Liver (tissue), 3 donors: ENCODE measurements at regions not wholly inside any gene's neighbourhood (a gene's known extent, or its start where the extent isn't known, plus 50 kb on each side); places are given as distances from the start of the nearest gene placed in this dataset.
"Not testable (repeated sequence)": the region's sequence is repeated elsewhere in the genome, so short reads cannot be mapped to it uniquely, and the experiment has no call there.

Source experiments
- EGR1 ChIP-seq, 2 donors: IDR thresholded peaks; 2 replicates each; pipeline ENCODE4 v1.6.1; 2016 to 2018; ENCODE audit warnings: antibody characterized with exemption in 2 of 2, low read depth in 2 of 2
- YY1 ChIP-seq: IDR thresholded peaks from 2 replicates; pipeline ENCODE4 v1.6.1; 2016; ENCODE audit warnings: antibody characterized with exemption, mild to moderate bottlenecking
- TF ChIP-seq, protein P1 (sequence below): fragments of 150-350 bp; IDR thresholded peaks from 2 replicates; pipeline ENCODE4 v1.5.1; 2017; ENCODE audit warnings: improper control_type of control experiment, low read depth, low read length; ENCODE audit not compliant: missing input control
- TF ChIP-seq, protein P2 (sequence below): IDR thresholded peaks from 2 replicates; pipeline ENCODE4 v1.6.1; 2016; ENCODE audit warnings: antibody characterized with exemption
- donor health status: healthy.
- donor health status: healthy.

DNA sequence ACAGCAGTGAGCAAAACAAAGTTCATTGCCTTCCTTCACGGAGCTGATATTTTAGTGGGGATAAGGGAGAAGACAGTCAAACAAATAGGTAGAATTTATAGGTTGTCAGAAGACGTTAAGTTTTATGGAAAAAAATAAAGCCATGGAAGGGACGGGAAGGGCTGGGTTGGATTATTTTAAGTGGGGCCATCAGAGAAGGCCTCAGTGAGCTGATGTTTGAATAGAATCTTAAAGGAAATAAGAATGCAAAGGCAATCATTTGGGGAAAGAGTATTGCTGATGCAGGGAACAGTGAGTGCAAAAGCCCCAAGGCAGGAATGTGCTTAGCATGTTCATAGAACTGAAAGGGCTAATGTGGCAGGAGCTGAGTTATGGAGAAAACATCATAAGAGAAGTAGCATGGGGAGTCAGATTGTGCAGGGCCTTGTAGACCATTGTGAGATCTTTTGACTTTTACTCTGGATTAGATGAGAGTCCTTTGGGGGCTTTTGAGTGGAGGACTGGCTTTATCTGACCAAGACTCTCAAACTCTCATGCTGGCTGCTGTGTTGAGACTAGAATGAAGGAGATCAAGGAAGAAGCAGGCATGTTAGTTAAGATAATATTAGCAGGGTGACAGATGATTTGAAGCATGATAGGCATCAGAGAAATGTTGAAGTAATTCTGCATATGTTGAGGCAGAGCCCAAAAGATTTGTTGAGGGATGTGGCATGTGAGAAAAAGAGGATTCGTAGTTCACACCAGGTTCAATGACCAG, 104.5 kb upstream of the TPTE start:
- TF ChIP-seq, protein P1, sequence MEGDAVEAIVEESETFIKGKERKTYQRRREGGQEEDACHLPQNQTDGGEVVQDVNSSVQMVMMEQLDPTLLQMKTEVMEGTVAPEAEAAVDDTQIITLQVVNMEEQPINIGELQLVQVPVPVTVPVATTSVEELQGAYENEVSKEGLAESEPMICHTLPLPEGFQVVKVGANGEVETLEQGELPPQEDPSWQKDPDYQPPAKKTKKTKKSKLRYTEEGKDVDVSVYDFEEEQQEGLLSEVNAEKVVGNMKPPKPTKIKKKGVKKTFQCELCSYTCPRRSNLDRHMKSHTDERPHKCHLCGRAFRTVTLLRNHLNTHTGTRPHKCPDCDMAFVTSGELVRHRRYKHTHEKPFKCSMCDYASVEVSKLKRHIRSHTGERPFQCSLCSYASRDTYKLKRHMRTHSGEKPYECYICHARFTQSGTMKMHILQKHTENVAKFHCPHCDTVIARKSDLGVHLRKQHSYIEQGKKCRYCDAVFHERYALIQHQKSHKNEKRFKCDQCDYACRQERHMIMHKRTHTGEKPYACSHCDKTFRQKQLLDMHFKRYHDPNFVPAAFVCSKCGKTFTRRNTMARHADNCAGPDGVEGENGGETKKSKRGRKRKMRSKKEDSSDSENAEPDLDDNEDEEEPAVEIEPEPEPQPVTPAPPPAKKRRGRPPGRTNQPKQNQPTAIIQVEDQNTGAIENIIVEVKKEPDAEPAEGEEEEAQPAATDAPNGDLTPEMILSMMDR = peak; percentile 6
- not testable (repeated sequence) for TF ChIP-seq YY1; EGR1 (IDR thresholded peaks at IDR 0.05; ENCODE audit: low read depth in 2 of 2)
- TF ChIP-seq, protein P2, sequence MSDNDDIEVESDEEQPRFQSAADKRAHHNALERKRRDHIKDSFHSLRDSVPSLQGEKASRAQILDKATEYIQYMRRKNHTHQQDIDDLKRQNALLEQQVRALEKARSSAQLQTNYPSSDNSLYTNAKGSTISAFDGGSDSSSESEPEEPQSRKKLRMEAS = not testable (repeated sequence)
